ENCODE measurements at regions not wholly inside any gene's neighbourhood (a gene's known extent, or its start where the extent isn't known, plus 50 kb on each side); places are given as distances from the start of the nearest gene placed in this dataset.

DNA sequence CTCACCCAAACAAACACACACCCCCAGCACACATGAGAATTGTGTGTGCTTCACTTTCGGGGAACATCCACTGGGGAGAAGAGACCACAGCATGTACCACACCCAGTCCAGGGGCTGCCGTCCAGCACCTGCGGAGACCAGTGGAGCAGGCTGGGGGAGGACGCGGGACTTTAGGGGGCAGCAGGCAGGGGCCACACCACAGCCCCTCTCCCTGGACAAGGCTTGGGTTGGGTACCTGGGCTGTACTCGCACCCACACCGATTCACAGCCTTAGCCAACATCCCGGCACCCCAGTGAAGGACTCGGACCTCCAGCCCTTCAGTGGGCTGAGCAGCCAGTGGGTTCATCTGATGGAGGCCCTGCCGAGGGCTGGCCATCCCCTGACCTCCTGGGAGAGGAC lies 63.3 kb downstream of the RBFOX3 start:
- TF ChIP-seq, protein P1, sequence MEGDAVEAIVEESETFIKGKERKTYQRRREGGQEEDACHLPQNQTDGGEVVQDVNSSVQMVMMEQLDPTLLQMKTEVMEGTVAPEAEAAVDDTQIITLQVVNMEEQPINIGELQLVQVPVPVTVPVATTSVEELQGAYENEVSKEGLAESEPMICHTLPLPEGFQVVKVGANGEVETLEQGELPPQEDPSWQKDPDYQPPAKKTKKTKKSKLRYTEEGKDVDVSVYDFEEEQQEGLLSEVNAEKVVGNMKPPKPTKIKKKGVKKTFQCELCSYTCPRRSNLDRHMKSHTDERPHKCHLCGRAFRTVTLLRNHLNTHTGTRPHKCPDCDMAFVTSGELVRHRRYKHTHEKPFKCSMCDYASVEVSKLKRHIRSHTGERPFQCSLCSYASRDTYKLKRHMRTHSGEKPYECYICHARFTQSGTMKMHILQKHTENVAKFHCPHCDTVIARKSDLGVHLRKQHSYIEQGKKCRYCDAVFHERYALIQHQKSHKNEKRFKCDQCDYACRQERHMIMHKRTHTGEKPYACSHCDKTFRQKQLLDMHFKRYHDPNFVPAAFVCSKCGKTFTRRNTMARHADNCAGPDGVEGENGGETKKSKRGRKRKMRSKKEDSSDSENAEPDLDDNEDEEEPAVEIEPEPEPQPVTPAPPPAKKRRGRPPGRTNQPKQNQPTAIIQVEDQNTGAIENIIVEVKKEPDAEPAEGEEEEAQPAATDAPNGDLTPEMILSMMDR (conservative IDR thresholded peaks at IDR 0.05 in 1 of 2, IDR thresholded peaks at IDR 0.05 in 1 of 2; ENCODE audit: extremely low read depth in 1 of 2, insufficient read depth in 1 of 2, low read depth in 1 of 2, low read length in 2 of 2), result no peak
- no peak for TF ChIP-seq EZH2 (IDR thresholded peaks at IDR 0.05; ENCODE audit: borderline replicate concordance, low read length)

Measured in mammary epithelial cell (primary cell).